H1 (cell line): ENCODE measurements at regions not wholly inside any gene's neighbourhood (a gene's known extent, or its start where the extent isn't known, plus 50 kb on each side); places are given as distances from the start of the nearest gene placed in this dataset.

Experiments used
- CTCF ChIA-PET: fragments of 300-600 bp; sonication (Branson Sonifier 250); formaldehyde crosslinking; loops from one replicate; lab custom pipeline; 2021; ENCODE audit not compliant: partially characterized antibody; lab: Charles Lee
- POLR2A ChIA-PET: fragments of 300-600 bp; sonication (Branson Sonifier 250); formaldehyde crosslinking; loops from one replicate; lab custom pipeline; 2021; ENCODE audit warnings: inconsistent platforms; ENCODE audit not compliant: partially characterized antibody; lab: Charles Lee
- DNase-seq, 2 experiments: peaks; one replicate each; pipeline versions ENCODE4 v3.0.0 to v3.0.0-alpha.2; 2010 to 2022; ENCODE audit warnings: low spot score in 2 of 2, low read depth in 1 of 2, mixed read lengths in 1 of 2
- FAIRE-seq: peaks from 2 replicates; lab custom pipeline; 2011; peaks lifted over from hg19 to GRCh38; lab: Jason Lieb, UNC
- H2AFZ ChIP-seq: 2 replicates; pipeline ENCODE4 v1.8.1; 2012; ENCODE audit warnings: low read length, inconsistent platforms
- H2AK5ac ChIP-seq: 2 replicates; pipeline ENCODE4 v1.6.1; 2013; ENCODE audit warnings: low read depth, low read length
- H2BK120ac ChIP-seq: replicated peaks from 2 replicates; pipeline ENCODE3; 2013; ENCODE audit warnings: low read depth, low read length, inconsistent platforms
- H2BK12ac ChIP-seq: 2 replicates; pipeline ENCODE4 v1.6.1; 2013; ENCODE audit warnings: low read depth, low read length
- H2BK15ac ChIP-seq: 2 replicates; pipeline ENCODE4 v1.6.1; 2013; ENCODE audit warnings: low read length
- H2BK20ac ChIP-seq: 2 replicates; pipeline ENCODE4 v1.6.1; 2013; ENCODE audit warnings: low read length
- H2BK5ac ChIP-seq: 2 replicates; pipeline ENCODE4 v1.6.1; 2013; ENCODE audit warnings: low read depth, low read length
- H3K14ac ChIP-seq: 2 replicates; pipeline ENCODE4 v1.6.1; 2013; ENCODE audit warnings: inconsistent platforms; ENCODE audit not compliant: insufficient read length
- H3K18ac ChIP-seq: 2 replicates; pipeline ENCODE4 v1.6.1; 2013; ENCODE audit warnings: low read length; ENCODE audit errors: extremely low read depth
- H3K23ac ChIP-seq: 2 replicates; pipeline ENCODE4 v1.6.1; 2013; ENCODE audit warnings: inconsistent platforms; ENCODE audit not compliant: insufficient read length
- H3K23me2 ChIP-seq: 2 replicates; pipeline ENCODE4 v1.6.1; 2013; ENCODE audit warnings: low read depth, low read length
- H3K27ac ChIP-seq: 2 replicates; pipeline ENCODE4 v1.6.1; 2011; ENCODE audit warnings: low read depth, low read length, inconsistent platforms
- H3K27me3 ChIP-seq, 4 experiments: replicated peaks in 1 of 4; 1 replicate in 1 of 4; 2 replicates in 3 of 4; pipeline versions ENCODE4 v1.6.1 to v1.8.1; 2011 to 2013; ENCODE audit warnings: low read length in 3 of 4, mild to moderate bottlenecking in 3 of 4, inconsistent platforms in 2 of 4, mixed read lengths in 2 of 4, moderate library complexity in 1 of 4; ENCODE audit not compliant: control insufficient read depth in 3 of 4, insufficient read depth in 3 of 4; ENCODE audit errors: extremely low read depth in 1 of 4
- H3K36me3 ChIP-seq, 4 experiments: 2 replicates each; pipeline versions ENCODE4 v1.6.1 to v1.8.1; 2011 to 2013; ENCODE audit warnings: mild to moderate bottlenecking in 4 of 4, low read length in 3 of 4, moderate library complexity in 2 of 4, control low read depth in 1 of 4, inconsistent platforms in 1 of 4; ENCODE audit not compliant: insufficient read depth in 4 of 4, control insufficient read depth in 2 of 4
- H3K4ac ChIP-seq: replicated peaks from 2 replicates; pipeline ENCODE3; 2013; ENCODE audit warnings: low read length, low read depth, mixed read lengths, inconsistent platforms; ENCODE audit not compliant: insufficient read length
- H3K4me1 ChIP-seq, 4 experiments: replicated peaks in 1 of 4; 1 replicate in 1 of 4; 2 replicates in 3 of 4; pipeline versions ENCODE4 v1.6.1 to v1.8.1; 2011 to 2013; ENCODE audit warnings: low read length in 3 of 4, inconsistent platforms in 2 of 4, mixed read lengths in 1 of 4; ENCODE audit not compliant: insufficient read depth in 4 of 4, control insufficient read depth in 3 of 4
- H3K4me2 ChIP-seq, 2 experiments: 2 replicates each; pipeline versions ENCODE4 v1.6.1 to v1.8.1; 2011 to 2013; ENCODE audit warnings: low read depth in 2 of 2, low read length in 2 of 2, control low read depth in 1 of 2, inconsistent platforms in 1 of 2, mild to moderate bottlenecking in 1 of 2; ENCODE audit not compliant: insufficient read depth in 1 of 2
- H3K4me3 ChIP-seq, 4 experiments: fragments of 200-600, 300-600 bp in 1 of 4; sonication (generic), shearing (Covaris generic), sonication (Bioruptor Twin) in 1 of 4; 2 replicates each; pipeline versions ENCODE4 v1.5.1 to v1.8.1; 2011 to 2016; ENCODE audit warnings: low read length in 4 of 4, low read depth in 3 of 4, control low read depth in 2 of 4, inconsistent platforms in 2 of 4, mild to moderate bottlenecking in 2 of 4, mixed read lengths in 1 of 4, moderate library complexity in 1 of 4; ENCODE audit not compliant: insufficient read depth in 2 of 4; ENCODE audit errors: extremely low read depth in 1 of 4
- H3K56ac ChIP-seq: replicated peaks from 2 replicates; pipeline ENCODE3; 2013; ENCODE audit warnings: low read depth, mild to moderate bottlenecking, mixed read lengths, low read length, inconsistent platforms; ENCODE audit not compliant: insufficient read length
- H3K79me1 ChIP-seq: 2 replicates; pipeline ENCODE4 v1.6.1; 2013; ENCODE audit warnings: low read depth, low read length, control low read depth
- H3K79me2 ChIP-seq, 2 experiments: 2 replicates each; pipeline versions ENCODE4 v1.6.1 to v1.8.1; 2012 to 2013; ENCODE audit warnings: low read length in 2 of 2, mild to moderate bottlenecking in 2 of 2, inconsistent platforms in 1 of 2; ENCODE audit not compliant: insufficient read depth in 2 of 2, control insufficient read depth in 1 of 2
- H3K9ac ChIP-seq, 4 experiments: replicated peaks in 1 of 4; 1 replicate in 1 of 4; 2 replicates in 3 of 4; pipeline versions ENCODE4 v1.6.1 to v1.8.1; 2011 to 2013; ENCODE audit warnings: low read depth in 3 of 4, low read length in 3 of 4, control low read depth in 2 of 4, mild to moderate bottlenecking in 2 of 4, moderate library complexity in 2 of 4, inconsistent platforms in 1 of 4; ENCODE audit errors: extremely low read depth in 1 of 4
- H3K9me3 ChIP-seq, 2 experiments: 2 replicates each; pipeline versions ENCODE4 v1.6.1 to v1.8.1; 2012 to 2013; ENCODE audit warnings: mild to moderate bottlenecking in 2 of 2, moderate library complexity in 2 of 2, control low read depth in 1 of 2, inconsistent platforms in 1 of 2, low read depth in 1 of 2, low read length in 1 of 2, mixed read lengths in 1 of 2; ENCODE audit not compliant: insufficient read depth in 2 of 2
- H4K20me1 ChIP-seq, 2 experiments: replicated peaks in 1 of 2; 2 replicates each; pipeline versions ENCODE3 to v1.8.1; 2011 to 2013; ENCODE audit warnings: inconsistent platforms in 2 of 2, low read length in 2 of 2, mild to moderate bottlenecking in 1 of 2; ENCODE audit not compliant: insufficient read depth in 2 of 2, control insufficient read depth in 1 of 2
- H4K5ac ChIP-seq: 2 replicates; pipeline ENCODE4 v1.6.1; 2013; ENCODE audit warnings: low read length, low read depth, mixed read lengths, inconsistent platforms; ENCODE audit not compliant: insufficient read length
- H4K8ac ChIP-seq: 2 replicates; pipeline ENCODE4 v1.8.0; 2013; ENCODE audit warnings: mild to moderate bottlenecking, moderate library complexity, low read length, inconsistent platforms; ENCODE audit not compliant: insufficient read depth; ENCODE audit errors: extremely low read depth
- H4K91ac ChIP-seq: replicated peaks from 2 replicates; pipeline ENCODE3; 2013; ENCODE audit warnings: low read length, mixed read lengths, inconsistent platforms; ENCODE audit not compliant: insufficient read length
- CHD1 ChIP-seq: IDR thresholded peaks from 2 replicates; pipeline ENCODE4 v1.6.1; 2012; ENCODE audit warnings: low read depth, low read length, improper control_type of control experiment
- WGBS, 2 experiments: shearing (Covaris generic) in 1 of 2; methylation state at CpG; one replicate each; pipeline versions ENCODE4 v1.1.6 to v1.1.7; 2013 to 2015; ENCODE audit warnings: low lambda C conversion rate in 2 of 2, mixed read lengths in 2 of 2, inconsistent platforms in 1 of 2, low coverage in 1 of 2, missing lambda C conversion rate in 1 of 2; ENCODE audit not compliant: insufficient replicate concordance in 2 of 2, insufficient coverage in 1 of 2, insufficient read length in 1 of 2; ENCODE audit errors: extremely low coverage in 1 of 2, missing lambda C conversion rate in 1 of 2; 5-methylcytosine and 5-hydroxymethylcytosine counted together

- Histone ChIP-seq H3K79me2 (no peaks in the 10 kb centered on the region), H3K23me2 (no peaks in the 10 kb centered on the region), H3K27me3 (no peaks in the 10 kb centered on the region), H3K4me2 (no peak overlapping the region), H3K4me3 (no peak overlapping the region), H3K36me3 (no peaks in the 10 kb centered on the region), H2AFZ (no peak overlapping the region), H3K9me3 (peaks cover 0 to 3% of the 10 kb centered on the region in 2 experiments; a peak in 1 of 4 replicates), H3K4ac (no peak overlapping the region), H3K9ac (no peak overlapping the region), H2AK5ac (no peak overlapping the region), H3K14ac (no peak overlapping the region), H3K4me1 (no peaks in the 10 kb centered on the region), H2BK120ac (no peak overlapping the region), H4K91ac (no peak overlapping the region), H4K5ac (no peak overlapping the region), H2BK20ac (no peak overlapping the region), H3K23ac (no peak overlapping the region), H2BK5ac (no peak overlapping the region), H4K20me1 (no peaks in the 10 kb centered on the region), H3K27ac (no peak overlapping the region), H3K56ac (no peak overlapping the region), H3K79me1 (no peaks in the 10 kb centered on the region), H2BK12ac (no peak overlapping the region), H4K8ac (no peak overlapping the region), H3K18ac (no peak overlapping the region), H2BK15ac (no peak overlapping the region)
- POLR2A ChIA-PET, result no interaction called here
- no peak for TF ChIP-seq CHD1
- CTCF ChIA-PET, result interaction anchor here (0.9 kb wide), 1 partner anchor 15 kb away, joined by 4 read pairs; no protein-coding TSS in a partner anchor
- FAIRE-seq (no peak), DNase-seq (no peak)
- 100% methylated on average over 1 of the region's 1 CpG; no CpG with 5 or more reads in 1 of the 2 experiments for WGBS, 2 experiments
These were observed 153.8 kb upstream of the RORA start for GRCh38 chr15:61382927-61383326.
